NCI-H1930 (cell line): ENCODE measurements at regions not wholly inside any gene's neighbourhood (a gene's known extent, or its start where the extent isn't known, plus 50 kb on each side); places are given as distances from the start of the nearest gene placed in this dataset.
"Not testable (repeated sequence)": the region's sequence is repeated elsewhere in the genome, so short reads cannot be mapped to it uniquely, and the experiment has no call there.

ENCODE experiments used
- DNase-seq, 2 experiments: peaks; one replicate each; lab custom pipeline; 2025; lab: John Stamatoyannopoulos, UW

DNA sequence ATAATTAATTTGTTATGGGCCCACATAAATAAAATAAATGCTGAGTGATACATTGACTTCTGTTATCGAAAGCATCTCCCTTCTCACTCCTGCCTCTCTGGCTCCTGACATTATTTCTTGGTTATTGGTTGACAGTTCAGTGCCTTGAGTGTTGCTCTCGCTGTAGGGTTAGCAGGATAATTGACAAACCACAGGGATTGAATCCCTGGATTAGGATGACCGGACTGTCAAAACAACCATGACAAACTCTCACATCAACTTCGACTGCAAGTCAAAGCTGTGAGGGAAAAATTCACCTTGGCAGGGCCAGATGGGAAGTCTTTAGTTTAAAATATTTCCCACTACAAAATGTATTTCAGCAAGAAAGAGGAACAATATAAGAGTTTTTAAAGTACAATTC lies 245.4 kb upstream of the TFAP2D start:
- no peak for DNase-seq

DNA sequence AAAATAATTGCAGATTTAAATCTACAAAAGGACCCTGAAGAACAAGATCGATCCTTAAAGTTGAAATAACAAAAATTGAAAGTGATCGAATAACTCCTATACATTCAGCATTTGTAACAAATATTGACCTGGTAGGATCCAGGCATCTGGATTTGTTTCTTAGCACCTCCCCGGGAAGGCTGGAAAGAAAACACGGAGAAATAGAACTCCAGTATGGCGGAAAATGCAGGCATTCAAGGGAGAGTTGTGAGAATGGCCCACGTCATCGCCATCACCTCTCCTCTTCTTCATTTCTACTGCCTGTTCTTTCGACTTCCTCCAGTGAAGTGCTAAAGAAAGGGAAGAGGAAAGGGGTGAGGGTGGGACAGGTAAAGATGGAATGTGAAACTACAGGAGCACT lies 242.3 kb upstream of the TFAP2D start:
- no peak for DNase-seq

DNA sequence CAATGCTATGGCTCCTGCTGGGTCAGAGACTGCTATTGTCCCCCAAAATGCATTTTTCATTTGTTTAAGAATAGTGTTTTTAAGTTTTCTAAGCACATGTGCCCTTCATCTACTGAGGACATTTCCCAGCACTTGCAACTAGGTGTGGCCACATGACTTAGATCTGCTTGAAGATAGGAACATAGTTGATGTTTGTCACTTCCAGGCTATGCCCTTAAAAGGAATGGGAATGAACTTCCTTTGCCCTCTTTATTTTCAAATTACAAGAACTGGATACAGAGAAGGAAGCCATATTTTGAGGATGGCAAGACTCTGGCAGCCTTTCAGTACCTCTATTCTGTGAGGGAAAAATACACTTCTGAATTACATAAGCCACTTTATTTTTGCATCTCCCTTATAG lies 203.0 kb upstream of the TFAP2D start:
- no peak for DNase-seq

DNA sequence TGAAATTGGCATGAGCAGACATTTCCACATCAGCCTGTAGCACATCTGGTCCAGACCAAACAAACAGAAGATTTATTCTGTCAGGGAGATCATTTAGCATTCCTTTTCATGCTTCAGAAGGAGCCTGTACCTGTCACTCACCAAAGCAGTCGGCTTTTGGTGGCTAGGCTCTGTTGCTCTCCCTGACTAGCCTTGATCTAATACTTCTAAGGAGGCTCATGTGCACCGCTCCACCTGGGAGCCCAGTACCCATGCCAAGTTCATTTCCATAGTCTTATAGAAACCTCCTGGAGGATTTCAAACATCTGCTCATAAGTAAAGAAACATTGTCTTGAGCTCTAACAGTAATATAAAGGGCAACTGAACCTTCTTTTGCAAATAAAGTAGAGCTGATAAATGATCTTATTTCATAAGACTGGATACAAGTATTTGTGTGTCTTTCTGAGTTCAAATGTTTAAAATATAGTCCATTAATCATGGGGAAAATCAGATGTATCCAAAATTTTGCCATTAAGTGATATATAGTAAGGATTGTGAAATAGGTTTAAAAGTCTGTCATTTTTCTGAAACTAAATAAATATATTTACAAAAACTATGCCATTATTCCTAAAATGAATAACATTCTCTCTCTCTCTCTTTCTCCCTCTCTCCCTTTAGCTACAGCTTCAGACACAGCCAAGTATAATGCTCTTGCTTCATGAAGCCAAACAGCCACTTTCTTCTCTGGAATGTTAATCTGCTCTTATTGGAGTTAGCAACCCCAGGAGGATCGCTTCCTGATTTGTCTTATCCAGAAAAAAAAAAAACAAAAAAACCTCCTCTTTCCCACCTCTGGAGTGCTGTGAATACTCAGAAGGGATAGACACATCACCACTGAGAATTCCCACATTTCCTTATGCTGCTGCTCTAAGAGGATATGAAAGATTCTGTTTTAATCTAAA lies 192.7 kb upstream of the TFAP2D start:
- DNase-seq, result no peak

DNA sequence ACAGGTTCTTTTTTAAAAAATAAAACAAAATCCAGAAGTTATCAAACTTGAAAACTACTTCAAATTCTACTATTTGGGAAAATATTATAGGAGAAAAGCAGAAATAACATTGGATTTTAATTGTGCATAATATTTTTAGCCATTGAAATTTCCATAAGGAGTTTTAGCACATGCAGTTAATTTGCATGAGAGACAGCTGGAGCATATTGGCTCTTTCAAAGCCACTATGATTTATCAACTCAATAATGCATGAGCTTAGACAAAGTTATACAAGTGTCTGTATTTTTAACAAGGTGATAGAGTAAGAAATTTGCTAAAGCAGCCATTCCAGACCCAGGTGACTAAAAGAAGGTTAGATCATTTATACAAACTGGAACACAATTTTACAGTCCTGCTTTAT lies 189.0 kb upstream of the TFAP2D start:
- no peak for DNase-seq

DNA sequence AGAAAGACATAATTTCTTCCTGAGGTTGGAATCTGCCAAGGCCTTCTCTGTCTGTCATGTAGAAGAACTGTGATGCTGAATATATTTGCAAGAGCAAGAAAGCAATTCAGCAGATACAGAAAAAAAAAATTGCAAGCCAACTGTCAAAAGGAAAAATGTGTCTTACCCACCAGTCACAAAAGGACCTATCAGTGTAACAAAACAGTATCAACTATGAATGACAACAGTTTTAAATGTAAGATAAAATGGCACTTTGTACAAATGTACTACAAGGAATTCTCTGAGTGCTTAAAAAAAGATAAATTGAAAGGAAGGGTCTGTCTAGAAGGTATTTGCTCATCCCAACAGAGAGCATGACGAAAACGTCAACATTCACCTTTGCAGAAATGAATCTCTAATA lies 185.3 kb upstream of the TFAP2D start:
- DNase-seq, result no peak

DNA sequence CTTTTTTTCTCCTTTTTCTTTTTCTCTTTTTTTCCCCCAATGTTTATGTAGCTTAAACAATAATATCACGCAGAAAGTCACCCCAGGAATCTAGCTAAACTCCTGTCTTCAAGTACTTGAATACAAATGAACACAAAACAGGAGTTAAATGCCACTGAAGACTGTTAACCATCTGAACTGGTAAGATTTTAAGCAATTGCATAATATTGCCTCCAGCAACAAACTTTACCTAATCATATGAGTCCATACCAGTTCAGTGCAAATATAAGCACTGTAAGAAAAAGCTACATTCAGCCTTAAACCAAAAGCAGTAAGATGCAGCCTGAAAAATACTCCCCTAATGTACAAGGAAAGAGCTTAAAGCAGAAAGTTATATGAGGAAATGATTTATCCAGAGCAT lies 173.9 kb upstream of the TFAP2D start:
- DNase-seq, result no peak

DNA sequence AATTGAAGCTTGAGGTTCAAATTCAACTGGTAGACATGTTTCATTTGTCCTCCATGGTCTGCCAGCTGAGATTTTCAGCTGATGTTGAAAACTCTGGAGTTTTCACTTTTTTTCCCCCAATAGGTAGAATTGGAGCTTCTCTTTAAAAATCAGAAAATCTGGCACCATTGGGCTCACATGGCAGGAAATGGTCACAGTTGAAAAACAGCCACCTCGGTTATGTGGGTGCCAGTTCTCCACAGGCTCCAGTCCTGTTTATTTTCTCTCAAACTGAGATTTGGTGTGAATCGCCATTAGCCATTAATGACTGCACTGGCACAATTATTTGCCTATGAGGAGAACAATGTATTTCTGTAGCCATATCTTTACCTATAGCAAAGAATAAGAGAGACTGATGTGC lies 171.4 kb upstream of the TFAP2D start:
- no peak for DNase-seq

DNA sequence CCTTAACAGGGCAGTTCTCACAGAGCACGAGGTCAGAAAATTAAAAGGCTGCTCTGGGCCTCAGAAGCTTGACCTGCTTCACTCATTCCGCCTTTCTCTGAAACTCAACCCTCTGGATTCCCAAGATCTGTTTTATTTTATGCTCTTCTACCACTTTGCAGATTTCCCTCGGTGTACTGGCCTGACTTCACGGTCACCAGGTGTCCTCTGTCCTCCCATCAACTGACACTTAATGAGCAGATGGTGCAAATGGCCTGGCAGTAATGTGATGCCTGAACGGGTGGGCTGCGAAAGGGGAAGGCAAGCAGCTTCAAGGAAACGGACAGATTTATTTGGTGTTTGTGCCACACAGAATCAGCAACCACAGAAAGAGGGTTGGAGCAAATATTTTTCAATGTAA lies 169.7 kb upstream of the TFAP2D start:
- DNase-seq, result no peak

DNA sequence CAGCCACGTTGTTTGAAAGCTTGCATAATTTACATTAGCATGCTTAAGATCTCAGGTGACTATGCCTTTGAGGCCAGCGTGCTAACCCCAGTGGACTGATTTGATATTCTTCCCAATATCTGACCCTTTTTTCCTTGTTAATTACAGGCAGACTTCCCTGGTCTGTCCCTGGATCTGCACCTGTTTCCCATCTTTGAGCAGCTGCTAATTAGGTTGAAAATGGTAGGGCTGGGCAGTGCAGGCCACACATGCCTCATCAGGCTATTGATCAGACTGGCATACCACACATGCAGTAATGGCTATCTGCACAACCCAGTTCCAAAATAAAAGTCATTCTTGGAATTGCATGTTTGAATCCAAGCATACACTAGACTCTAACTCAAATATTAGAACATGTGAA lies 164.3 kb upstream of the TFAP2D start:
- DNase-seq, result no peak

DNA sequence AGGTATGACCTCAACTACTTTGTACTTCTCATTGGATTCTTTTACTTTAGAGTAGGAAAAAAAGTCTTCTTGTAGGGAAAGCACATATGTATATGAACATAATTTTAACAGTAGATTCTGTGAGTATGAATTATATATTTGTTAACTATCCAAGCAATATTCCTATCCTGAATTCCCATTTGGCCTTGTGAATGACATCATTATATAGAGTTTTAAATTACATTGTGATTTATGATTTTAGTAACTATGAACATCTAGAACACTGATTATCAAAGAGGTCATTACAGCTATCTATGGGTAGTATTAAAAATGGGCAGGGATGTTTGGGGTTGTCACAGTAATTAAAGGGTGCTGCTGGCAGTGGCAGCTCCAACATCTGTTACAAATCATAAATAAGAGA lies 163.9 kb upstream of the TFAP2D start:
- DNase-seq, result no peak

DNA sequence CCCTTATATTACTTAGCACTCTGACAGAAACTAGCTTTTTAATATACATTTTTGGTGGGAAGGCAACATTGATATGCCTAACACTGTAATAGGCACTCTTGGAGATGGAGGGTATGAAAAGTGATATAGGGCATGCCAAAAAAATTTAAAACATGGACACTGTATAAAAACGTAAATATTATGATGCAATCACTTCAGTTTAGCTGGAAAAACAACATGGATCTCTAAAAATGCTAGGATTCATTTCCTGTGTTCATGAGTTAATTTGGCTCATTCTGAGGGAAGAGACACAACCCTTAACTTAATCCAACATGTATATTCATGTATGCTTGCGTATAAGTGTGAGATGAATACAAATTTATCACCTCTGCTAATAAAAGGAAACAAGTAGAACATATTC lies 157.3 kb upstream of the TFAP2D start:
- no peak for DNase-seq

DNA sequence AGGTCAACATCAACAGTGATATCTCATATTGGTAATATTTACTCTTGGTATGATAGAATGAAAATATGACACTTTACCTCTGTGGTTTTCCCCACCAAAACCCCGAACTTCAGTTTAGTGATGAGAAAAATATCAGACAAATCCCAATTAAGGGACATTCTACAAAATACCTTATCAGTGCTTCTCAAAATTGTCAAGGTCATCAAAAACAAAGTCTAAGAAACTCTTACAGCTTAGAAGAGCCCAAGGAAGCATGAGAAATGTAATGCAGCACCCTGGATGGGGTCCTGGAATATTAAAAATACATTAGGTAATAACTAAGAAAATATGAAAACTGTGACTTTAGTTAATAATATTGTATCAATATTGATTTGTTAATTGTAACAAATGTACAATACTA lies 148.3 kb upstream of the TFAP2D start:
- DNase-seq, result no peak

DNA sequence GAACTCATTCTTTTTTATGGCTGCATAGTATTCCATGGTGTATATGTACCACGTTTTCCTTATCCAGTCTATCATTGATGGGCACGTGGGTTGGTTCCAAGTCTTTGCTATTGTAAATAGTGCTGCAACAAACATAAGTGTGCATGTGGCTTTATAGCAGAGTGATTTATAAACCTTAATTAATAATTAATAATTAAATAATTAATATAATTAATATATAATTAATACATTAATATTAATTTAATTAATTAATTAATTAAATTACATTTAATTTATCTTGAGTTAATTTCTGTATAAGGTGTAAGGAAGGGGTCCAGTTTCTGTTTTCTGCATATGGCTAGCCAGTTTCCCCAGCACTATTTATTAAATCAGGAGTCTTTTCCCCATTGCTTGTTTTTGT lies 142.1 kb upstream of the TFAP2D start:
- DNase-seq, result not testable (repeated sequence)

DNA sequence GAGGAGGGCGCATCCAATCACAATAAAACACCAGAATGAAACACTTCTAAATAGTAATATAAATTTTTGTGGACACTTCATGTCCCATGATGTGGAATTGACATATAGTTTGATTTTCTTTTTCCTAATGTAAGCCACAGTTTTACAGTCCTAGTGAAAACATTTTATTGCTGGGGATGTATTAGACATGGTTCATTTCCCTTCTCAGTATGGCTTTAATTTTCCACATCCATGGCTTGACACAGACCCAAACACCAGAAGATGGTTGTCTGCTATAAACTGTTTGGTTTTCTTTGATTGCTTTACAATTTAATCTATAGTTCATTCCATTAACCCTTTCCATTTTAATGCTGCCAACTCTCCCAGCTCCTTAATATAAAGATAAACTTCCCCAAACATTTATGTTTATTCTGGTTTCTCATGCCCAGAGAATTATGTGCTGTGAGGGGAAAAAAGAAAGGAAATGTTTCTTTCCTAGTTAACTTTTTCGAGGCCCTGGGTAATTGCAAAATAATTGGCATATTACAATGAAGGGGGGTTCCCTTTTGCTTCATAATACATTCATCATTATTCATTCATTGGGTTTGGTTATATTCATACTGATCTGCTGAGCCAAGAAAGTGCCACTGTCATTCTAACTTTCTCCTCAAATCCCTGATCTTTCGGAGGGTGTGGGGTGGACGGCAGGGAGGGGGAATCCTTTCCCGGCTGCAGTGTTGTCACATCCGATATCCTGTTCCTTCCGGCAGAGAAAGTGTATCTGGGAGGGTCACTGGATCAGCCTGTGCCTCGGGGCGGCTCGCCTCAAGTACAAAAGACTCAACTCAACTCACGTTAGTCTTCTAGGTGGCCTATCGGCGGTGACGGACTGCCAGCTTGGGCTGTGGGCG lies 127.6 kb upstream of the TFAP2D start:
- no peak for DNase-seq

DNA sequence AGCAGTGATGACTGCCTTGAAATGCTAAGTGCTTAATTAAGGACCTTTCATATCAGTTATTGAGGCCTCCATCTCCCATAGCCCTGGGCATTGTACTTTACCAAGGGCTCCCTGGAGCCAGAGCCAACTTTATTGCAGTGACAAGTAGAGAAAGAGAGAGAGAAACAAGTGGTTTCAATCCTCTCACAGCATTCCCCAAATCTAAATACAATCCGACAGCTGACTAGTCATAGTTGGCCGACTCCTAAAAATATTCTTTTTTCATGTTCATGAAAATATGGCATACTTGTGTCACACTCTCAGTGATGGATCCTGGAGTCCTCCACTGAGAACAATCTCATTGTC lies 127.0 kb upstream of the TFAP2D start:
- no peak for DNase-seq

DNA sequence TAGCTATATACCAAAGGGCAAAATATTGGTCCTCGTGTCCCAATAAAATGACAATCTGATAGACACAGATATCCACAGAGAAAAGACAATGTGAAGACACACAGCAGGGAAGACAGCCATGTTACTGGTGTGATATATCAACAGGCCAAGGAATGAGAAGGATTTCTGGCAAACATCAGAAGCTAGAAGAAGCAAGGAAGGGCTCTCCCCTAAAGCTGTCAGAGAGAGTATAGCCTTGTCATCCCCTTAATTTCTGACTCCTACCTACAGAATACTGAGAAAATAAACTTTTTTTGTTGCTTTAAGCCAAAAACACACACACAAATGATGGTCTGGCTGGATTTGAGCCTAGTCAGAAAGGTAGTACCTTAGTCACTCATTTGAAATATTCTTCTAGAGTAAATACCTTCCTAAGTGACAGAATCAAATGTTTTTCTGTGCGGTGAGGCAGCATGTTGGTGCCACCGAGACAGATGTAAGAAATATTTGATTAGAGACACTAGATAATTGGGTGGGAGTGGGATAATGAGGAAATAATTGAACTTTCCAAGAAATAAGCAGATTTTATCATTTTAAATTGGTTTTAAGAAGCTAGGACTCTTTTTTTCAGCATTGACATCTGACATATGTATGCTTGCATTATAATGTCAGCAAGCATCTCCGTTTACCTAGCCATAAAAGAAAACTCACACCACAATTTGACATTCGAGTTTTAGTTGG lies 123.4 kb upstream of the TFAP2D start:
- DNase-seq, result no peak

DNA sequence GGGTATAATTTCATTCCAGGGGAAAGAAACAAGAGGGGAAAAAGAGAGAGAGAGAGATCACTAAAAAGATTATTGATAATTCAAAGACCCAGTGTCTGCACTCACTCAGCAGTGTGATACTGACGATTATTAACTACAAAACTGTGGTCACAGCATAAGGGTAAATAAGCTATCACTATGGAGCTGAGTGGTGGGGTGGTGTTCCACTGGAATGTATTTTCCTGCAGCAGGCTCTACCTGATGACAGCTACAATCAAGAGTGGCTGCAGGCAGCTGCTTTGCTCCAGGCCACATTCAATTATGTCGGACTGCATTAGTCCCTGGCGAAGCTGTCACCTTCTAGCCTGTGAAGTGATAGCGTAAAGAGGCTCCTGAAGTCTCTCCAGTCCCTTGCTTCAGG lies 122.2 kb upstream of the TFAP2D start:
- DNase-seq, result no peak

DNA sequence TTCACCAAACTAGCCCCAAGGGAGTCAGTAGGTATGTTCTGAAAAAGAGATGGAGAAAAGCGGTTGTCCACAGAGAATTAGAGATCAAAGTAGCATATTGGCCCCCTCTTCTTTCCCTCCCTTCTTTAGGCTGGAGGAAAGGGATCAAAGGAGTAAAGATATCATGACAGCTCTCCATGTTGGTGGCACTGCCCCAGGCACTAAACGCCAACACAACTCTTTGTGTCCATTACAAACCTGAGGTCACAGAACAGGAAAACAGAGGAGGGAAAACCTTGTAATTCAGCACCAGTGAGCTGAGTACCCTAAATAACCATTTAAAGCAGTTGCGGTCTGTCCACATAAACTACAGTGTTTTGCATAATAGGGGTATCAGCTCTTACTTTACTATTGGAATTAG lies 113.0 kb upstream of the TFAP2D start:
- no peak for DNase-seq

DNA sequence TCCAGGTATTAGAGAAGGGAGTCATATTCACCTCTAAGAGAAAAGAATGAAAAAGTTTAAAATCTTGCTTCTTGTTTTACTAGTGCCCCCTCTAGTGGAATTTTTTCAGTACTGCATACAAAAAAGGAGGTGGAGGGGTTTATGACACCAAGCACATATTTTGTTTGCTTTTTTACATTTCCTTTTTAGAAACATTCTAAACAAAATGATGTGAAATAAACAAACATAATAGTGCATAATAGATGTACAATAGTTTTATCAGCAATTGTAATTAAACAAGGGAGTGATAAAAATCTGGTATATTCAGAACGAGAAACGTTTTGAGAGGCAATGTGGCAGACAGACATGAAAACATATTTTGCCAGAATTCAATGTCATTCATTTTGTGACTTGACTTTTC lies 111.0 kb upstream of the TFAP2D start:
- DNase-seq, result peak in 1 of 2 experiments; percentile 39

DNA sequence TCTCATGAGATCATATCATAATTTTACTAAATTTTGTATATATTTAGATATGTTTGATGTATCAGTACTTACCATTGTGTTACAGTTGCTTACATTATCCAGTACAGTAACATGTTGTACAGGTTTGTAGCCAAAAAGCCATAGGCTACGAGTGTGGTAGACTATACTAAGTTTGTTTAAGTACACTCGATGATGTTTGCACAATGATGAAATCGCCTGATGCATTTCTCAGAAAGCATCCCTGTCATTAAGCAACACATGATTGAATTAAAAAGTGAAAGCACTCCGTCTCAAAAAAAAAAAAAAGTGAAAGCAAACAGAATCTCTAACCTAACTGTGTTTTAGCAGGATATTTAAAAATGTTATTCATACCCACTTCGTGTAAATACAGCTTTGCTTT lies 104.9 kb upstream of the TFAP2D start:
- DNase-seq, result no peak

DNA sequence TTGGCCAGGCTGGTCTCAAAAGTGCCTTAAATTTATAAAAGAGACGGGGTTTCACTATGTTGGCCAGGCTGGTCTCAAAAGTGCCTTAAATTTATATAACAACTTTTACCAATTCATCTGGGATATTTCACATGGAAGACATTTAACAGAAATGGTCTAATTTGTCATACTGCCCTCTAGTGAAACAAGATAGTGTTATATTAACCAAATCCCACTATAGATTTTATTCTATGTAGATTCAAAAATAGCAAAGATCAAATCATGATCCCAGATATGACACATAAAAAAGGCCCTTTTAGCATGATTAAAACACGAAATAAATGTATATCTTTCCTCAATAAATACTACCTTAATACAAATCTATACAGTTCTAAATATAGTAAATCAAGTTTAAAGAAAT lies 102.8 kb upstream of the TFAP2D start:
- DNase-seq, result no peak

DNA sequence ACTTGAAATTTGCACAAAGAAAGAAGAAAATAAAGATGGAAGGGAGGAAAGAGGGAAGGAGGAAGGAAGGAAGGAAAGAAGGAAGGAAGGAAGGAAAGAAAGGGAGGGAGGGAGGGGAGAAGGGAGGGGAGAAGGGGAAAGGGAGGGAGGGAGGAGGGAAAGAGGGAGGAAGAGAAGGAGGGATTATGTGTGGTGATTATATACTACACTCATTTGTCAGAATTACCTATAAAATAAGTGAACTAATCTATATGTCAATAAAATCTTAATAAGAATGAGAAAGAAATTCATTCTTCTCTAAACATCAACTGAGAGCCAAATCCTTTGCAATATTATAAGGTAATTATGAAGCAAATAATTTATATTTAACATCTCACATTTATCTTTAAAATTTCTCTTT lies 77.9 kb upstream of the TFAP2D start:
- DNase-seq, result no peak
